ENCODE measurements at regions not wholly inside any gene's neighbourhood (a gene's known extent, or its start where the extent isn't known, plus 50 kb on each side); places are given as distances from the start of the nearest gene placed in this dataset.

GRCh38 chr15:47998619-47999019 is 122.2 kb upstream of the SLC24A5 start:
- no peak for DNase-seq

- DNase-seq, result no peak
Observed at GRCh38 chr15:48001393-48002039, 119.3 kb upstream of the SLC24A5 start.

DNA sequence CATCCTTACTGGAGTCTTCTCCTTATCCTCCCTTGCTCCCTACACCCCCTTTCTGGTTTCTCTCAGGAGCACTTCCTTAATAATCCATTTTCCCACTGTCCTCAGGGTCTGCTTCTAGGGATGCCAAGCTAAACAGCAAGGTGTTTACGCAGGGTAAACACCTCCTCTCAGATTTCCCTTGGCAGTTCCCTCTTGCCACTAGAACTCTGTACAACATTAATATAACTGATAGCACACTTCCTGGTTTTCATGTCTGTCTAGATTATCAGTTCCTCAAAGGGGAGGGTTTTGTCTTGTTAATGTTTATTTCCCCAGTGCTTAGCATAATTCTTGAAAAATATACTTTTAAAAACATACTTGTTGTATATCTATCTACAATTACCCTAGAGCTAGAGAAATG is 118.0 kb upstream of the SLC24A5 start:
- no peak for DNase-seq

- DNase-seq, result no peak
Observed at GRCh38 chr15:48003441-48003840, 117.3 kb upstream of the SLC24A5 start.

GRCh38 chr15:48005077-48005476 is 115.7 kb upstream of the SLC24A5 start:
- no peak for DNase-seq

DNA sequence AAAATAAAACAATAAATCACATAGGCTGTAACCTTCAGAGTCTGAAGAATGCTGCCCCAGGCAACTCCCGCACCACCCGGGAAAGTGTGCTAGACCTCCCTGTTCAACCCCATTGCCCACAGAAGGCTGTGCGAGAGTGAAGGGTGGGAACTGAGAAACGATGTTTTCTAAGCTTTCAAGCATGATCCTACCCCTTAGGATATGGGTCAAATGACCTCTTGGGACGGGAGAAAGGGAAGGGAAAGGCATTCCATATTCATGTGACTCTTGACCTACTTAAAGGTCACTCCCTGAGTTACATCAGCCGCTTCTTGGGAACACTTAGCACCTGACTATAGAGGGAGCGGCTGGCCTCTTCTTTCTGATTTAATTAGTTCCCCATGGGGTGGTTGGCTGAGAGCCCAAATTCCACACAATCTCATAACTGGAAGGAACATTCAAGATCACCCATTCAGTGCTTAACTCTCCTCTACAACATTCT is 114.7 kb upstream of the SLC24A5 start:
- no peak for DNase-seq

DNA sequence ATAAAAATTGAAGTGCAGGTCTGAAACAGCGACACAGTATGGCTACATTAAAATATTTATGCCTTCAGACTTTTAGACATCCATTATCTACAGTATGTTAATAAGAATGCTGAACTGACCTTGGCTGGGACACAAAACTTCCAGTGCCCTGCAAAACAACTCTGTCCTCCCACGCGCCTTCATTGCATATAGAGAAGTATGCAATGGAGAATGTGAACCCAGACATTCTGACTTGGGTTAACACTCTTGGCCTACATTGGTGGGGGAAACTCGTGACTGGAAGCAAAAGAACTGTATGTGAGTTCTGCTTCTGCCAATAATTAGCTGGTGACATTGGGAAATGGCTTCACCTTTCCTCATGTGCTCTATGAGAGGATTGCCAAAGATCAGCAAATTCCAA is 110.5 kb upstream of the SLC24A5 start:
- no peak for DNase-seq

- no peak for DNase-seq
Observed at GRCh38 chr15:48012191-48012590, 108.6 kb upstream of the SLC24A5 start.

DNA sequence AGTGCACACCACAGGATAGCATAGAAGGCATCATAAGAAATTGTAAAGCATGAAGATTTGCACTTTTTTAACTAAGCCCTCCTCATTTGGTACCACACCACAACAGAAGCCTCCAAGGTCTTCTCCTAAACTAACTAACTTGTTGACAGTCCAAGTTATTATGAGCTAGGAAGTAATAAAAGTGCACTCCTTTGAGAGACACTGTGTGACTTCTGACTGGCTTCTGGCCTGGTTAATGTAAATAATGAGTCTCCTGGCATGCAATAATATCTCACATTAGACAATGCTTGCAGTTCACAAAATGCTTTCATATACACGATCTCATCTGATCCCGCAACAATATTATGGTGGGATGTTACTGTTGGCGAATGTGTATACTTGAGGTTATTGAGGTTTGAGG is 103.9 kb upstream of the SLC24A5 start:
- no peak for DNase-seq

DNA sequence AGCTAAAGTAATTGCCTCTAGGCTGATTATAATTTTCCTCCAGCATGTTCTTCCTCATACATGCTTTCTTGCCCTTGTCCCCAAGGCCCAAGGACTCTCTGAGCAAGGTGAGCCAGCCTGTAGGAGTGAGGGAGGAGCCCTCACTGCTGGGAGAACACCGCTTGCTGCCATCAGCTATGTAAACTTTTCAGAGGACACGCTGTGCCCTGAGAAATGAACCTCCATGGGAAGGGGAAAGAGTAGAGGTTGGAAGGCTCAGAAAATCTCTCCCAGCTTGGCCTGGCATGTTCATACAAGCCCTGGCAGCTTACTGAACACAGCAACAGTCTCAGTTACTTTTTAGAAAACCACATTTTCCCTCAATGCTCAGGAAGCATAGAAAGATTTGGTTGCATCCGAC is 103.0 kb upstream of the SLC24A5 start:
- DNase-seq, result no peak

- no peak for DNase-seq
Observed at GRCh38 chr15:48020166-48020565, 100.6 kb upstream of the SLC24A5 start.

- DNase-seq, result peak; percentile 34
Observed at GRCh38 chr15:48021336-48022086, 99.3 kb upstream of the SLC24A5 start.

DNA sequence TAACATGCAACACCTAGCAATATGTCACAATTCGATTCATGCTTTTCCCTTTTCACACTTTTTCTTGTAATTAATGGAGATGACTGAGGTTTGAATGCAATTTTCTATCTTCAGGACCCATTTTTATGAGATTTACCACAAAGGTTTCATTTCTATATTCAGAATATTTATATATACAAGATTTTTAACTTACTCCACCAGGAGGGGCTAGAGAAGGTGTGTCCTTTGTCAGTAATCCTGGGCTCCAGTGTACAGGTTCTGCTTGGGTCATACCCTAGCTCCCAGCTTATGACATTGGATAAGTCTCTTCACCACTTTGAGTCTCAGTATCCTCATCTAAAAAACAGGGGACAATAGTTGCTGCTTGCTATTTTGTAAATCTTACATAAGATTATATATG is 95.7 kb upstream of the SLC24A5 start:
- no peak for DNase-seq

GRCh38 chr15:48028712-48029111 is 92.1 kb upstream of the SLC24A5 start:
- no peak for DNase-seq

- DNase-seq, result no peak
Observed at GRCh38 chr15:48029642-48030041, 91.1 kb upstream of the SLC24A5 start.

DNA sequence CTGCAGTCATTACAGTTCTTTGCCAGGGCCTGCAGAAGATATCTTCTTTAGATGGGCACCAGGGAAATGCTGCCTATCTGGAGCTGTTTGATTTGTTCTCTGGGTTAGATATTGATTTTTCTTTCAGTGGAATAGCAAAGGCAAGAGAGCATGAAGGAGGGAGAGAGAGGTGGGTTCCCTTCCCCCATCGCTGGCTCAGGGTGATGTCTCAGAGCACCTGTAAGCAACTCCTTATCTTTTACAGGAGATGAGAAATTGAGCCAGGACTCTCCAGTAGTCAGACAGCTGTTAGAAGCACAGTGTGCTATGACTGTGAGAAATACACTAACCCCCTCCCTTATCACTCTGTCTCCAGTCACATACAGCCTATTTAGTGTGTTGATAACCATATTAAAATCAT is 89.3 kb upstream of the SLC24A5 start:
- no peak for DNase-seq

DNA sequence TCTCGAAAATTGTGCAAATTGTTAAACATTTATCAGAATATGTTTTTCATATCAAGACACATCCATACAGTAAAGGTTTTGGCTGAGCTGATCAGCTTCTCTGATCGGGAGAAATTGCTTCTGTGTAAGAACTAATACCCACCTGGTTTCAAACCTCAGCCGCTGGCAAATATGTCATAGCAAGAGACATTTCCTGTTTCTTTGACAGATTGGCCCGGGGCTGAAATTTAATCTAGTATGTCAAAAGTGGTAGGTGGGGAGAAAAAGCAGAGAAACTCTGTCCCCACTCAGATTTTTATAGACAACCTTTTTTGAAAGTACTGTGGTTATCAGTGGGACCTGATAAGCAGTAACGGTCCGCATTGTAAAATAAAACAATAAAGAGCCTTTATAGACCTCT is 88.8 kb upstream of the SLC24A5 start:
- DNase-seq, result no peak

DNA sequence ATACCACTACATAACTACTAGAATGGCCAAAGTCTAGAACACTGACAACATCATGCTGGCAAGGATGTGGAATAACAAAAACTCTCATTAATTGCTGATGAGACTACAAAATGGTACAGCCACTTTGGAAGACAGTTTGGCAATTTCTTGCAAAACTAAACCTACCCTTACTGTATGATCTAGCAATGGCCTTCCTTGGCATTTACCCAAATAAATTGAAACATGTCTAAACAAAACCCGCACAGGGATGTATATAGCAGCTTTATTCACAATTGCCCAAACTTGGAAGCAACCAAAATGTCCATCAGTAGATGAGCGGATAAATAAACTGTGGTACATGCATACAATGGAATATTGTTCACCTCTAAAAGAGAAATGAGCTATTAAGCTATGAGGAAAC is 87.9 kb upstream of the SLC24A5 start:
- DNase-seq, result no peak

DNA sequence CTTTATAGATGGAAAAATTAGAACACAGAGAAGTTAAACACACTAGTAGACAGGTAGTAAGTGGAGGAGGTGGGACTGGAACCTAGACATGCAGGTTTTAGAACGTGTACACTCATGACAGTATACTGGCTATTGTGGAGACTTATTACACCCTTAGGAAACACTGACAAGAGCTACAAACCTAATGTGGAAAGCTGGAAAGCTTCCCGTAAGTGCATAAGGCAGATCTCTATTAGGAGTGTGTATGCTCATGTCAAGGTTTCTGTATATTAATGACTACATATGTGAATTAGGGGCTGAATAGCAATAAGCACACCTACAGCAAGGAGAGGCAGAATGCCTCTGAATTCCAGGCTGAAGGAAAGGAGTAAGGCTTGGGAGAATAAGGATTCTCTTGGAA is 82.6 kb upstream of the SLC24A5 start:
- DNase-seq, result no peak

DNA sequence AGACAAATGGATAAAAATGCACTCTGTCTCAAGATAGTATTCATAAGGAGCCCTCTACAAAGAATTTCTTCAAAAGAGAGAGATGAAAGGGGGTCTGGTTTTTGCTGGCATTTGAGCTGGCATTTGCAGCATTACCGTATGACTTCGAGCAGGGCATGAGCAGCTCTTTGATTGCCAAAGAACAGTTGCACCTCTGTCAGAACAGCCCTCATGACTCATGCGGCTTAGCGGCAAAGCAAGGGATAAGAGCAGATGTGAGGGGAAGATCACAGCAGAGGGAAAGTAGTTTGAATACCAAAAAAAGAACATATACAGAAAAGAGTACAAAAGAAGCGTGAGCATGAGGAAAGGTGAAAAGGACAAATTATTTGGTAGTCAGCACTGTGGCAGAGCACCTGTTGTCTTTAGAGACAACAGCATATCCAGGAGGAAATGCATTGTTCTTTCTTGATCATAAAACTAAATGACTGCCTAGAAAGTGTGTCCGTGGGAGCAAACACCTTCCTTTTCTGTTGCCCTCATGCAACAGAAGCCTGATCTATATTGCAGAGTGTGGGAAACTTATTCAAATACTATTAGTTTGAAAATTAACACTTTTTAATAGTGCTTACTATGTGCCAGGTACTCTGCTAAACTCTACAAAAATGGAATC is 80.5 kb upstream of the SLC24A5 start:
- no peak for DNase-seq

DNA sequence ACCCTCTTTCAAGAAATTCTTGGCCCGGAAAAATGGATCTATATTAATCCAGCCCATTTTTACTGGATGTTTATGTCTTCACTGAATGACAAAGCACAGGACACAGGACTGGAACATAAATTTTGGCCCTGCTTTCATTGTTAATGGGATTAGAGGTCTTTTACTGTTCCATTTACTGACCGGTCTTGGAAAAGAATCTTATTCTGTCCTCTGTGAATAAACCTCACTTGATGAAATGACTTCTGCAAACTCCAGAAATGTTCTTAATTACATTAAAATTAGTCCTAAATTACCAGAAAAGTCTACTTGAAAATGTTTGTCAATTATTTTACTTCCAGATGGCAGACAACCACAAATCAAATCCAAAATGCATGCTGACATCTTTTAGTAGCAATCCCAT is 79.3 kb upstream of the SLC24A5 start:
- no peak for DNase-seq

DNA sequence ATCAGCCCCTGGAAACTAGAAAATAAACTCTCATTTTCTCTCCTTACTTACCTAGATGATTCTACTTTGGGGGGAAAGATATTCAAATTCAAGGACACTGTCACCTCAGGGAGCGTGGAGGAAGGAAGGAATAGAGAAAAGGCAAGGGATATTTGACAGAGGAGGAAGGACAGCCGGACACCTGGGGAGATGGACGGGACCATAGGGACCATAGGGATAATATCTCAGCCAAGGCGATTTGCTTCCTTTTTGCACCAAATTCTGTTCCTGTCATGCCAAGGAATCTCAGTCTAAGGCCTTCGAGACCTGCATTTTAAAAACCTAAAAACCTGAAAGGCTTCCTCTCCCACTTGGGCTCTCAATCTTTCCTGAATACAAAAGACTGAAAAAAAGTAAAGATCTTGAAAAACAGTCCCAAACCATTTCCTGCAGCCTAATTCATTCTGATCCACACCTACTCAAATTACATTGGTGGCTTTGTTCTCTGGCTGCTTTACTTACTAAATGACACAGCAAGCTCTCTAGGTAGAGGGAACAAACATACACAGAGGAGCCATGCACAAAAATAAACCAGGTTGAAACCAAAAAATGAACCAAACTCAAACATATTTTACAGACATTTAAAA is 73.9 kb upstream of the SLC24A5 start:
- DNase-seq, result no peak

DNA sequence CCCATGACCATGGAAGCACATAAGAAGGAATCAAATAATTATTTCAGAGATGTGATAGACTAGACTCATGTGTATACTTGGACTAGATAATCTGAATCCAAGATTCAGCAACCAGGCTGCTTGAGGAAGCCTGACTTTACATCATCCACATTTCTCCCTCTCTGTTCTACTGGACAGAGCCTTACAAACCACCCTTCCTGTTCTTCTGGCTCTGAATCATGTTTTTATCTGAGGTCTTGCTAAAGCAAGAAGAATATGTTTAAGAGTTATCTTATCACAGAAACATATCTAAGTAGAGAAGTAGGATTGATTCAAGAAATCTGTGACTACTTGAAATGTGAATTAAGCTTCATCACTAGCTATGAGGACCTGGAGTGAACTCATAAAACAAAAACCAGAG is 71.1 kb upstream of the SLC24A5 start:
- no peak for DNase-seq

- no peak for DNase-seq
Observed at GRCh38 chr15:48052946-48053345, 67.8 kb upstream of the SLC24A5 start.

Data from NCI-H510A (cell line).